ENCODE measurements at regions not wholly inside any gene's neighbourhood (a gene's known extent, or its start where the extent isn't known, plus 50 kb on each side); places are given as distances from the start of the nearest gene placed in this dataset.

DNA sequence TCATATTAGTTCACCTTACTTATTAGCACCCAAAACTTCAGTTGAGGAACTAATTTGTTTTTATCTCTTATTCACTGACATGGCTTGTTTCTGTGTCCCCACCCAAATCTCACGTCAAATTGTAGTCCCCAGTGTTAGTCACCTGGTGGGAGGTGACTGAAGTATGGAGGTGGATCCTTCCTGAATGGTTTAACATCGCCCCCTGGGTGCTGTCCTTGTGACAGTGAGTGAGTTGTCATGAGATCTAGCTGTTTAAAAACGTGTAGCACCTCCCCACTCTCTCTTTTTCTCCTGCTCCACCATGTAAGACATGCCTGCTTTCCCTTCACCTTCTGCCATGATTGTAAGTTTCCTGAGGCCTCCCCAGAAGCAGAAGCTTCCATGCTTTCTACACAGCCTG, 75.0 kb upstream of the HECTD2 start:
- Mint-ChIP-seq H3K4me3 (ENCODE audit: unreplicated experiment) (no peak overlapping the region), H3K4me1 (ENCODE audit: low read depth) (peaks cover 4% of the 10 kb centered on the region)
- TF ChIP-seq, protein P1, sequence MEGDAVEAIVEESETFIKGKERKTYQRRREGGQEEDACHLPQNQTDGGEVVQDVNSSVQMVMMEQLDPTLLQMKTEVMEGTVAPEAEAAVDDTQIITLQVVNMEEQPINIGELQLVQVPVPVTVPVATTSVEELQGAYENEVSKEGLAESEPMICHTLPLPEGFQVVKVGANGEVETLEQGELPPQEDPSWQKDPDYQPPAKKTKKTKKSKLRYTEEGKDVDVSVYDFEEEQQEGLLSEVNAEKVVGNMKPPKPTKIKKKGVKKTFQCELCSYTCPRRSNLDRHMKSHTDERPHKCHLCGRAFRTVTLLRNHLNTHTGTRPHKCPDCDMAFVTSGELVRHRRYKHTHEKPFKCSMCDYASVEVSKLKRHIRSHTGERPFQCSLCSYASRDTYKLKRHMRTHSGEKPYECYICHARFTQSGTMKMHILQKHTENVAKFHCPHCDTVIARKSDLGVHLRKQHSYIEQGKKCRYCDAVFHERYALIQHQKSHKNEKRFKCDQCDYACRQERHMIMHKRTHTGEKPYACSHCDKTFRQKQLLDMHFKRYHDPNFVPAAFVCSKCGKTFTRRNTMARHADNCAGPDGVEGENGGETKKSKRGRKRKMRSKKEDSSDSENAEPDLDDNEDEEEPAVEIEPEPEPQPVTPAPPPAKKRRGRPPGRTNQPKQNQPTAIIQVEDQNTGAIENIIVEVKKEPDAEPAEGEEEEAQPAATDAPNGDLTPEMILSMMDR (IDR thresholded peaks at IDR 0.05), result no peak

DNA sequence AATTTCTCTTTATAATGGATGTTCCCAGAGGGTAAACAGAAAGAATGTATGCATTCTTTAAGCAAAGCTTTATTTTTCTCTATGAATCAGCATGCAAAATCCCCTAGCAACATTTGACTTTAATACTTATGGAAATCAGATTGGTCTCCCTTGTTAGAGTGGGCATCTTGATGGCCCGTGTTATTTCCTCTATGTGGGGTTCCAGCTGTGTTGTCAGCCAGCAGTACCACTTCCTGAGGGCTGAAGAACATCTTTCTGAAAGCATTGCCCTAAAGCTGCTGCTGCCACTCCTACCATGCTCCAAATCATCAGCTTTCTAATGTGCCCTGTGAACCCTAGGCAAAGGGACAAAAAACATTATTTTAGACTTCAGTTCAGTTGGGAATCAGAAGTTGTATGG, 70.4 kb upstream of the HECTD2 start:
- DNase-seq (ENCODE audit: low spot score), result no peak
- Mint-ChIP-seq H3K9me3 (ENCODE audit: low read depth) (no peaks in the 10 kb centered on the region), H3K4me3 (ENCODE audit: unreplicated experiment) (no peak overlapping the region), H3K36me3 (ENCODE audit: low read depth) (no peaks in the 10 kb centered on the region), H3K27me3 (ENCODE audit: low read depth) (no peaks in the 10 kb centered on the region), H3K27ac (ENCODE audit: unreplicated experiment) (no peak overlapping the region), H3K4me1 (ENCODE audit: low read depth) (peaks cover 23% of the 10 kb centered on the region)
- TF ChIP-seq, protein P1 (IDR thresholded peaks at IDR 0.05), result no peak

More for the DNA sequence above, 75.0 kb upstream of the HECTD2 start:
- Mint-ChIP-seq H3K27ac (ENCODE audit: unreplicated experiment) (no peak overlapping the region), H3K9me3 (ENCODE audit: low read depth) (no peaks in the 10 kb centered on the region), H3K27me3 (ENCODE audit: low read depth) (no peaks in the 10 kb centered on the region), H3K36me3 (ENCODE audit: low read depth) (no peaks in the 10 kb centered on the region)
- no peak for DNase-seq (ENCODE audit: low spot score)

DNA sequence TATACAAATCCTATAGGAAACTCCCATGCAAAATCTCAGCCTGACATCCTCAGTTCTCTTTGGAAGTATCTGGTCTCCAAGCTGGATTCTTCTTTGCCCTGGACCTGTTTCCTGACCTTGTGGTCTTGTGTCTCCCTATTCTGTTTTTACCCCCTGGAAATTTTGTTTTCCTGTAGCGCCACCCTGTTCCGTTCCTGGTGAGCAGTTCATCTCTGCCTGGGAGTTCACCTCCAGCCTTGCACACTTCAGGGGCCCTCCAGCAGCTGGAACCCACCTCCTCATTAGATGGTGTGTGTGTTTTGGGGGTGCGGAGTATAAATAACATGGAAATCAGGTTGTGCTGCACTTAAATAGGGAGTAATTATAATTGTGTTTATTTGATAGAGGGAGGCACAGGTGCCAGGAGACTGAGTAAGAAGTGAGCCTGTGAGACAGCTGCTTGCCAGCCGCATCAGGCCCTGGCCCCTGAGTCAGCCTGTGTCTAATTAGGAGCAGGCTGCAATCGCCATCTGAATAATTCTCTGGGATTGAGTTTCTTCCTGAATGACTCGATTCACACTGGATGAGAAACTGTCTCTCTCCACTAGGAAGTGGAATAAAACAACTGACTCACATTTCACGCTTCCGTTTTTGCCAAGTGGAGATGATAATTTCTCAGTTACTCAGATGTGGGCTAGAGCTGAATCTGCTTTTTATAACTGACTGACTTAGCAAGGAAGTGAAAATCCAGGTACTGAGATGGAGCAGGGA, 69.4 kb upstream of the HECTD2 start:
- Mint-ChIP-seq H3K36me3 (ENCODE audit: low read depth) (no peaks in the 10 kb centered on the region), H3K4me1 (ENCODE audit: low read depth) (peaks cover 28% of the 10 kb centered on the region), H3K27me3 (ENCODE audit: low read depth) (no peaks in the 10 kb centered on the region), H3K4me3 (ENCODE audit: unreplicated experiment) (no peak overlapping the region), H3K9me3 (ENCODE audit: low read depth) (no peaks in the 10 kb centered on the region), H3K27ac (ENCODE audit: unreplicated experiment) (peak overlapping the region; percentile 87)
- TF ChIP-seq, protein P1 (IDR thresholded peaks at IDR 0.05), result no peak
- no peak for DNase-seq (ENCODE audit: low spot score)

DNA sequence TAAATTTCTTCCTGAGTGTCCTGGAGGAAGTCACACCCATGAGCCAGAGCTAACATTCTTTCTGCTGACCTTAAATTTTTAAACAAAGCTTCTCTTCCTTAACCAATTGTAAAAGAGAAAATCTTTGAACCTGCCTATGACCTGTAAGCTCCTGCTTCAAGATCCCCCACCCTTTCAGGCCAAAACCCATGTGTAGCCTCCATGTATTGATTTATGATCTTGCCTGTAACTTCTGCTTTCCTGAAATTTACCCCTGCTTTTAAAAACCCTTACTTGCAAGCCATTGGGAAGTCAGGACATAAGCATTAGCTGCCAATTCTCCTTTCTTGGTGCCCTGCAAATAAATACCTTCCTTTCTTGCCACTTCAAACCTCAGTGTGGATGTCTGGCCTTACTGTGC, 68.5 kb upstream of the HECTD2 start:
- Mint-ChIP-seq H3K9me3 (ENCODE audit: low read depth) (no peaks in the 10 kb centered on the region), H3K36me3 (ENCODE audit: low read depth) (no peaks in the 10 kb centered on the region), H3K4me3 (ENCODE audit: unreplicated experiment) (no peak overlapping the region), H3K27me3 (ENCODE audit: low read depth) (no peaks in the 10 kb centered on the region), H3K4me1 (ENCODE audit: low read depth) (peaks cover 33% of the 10 kb centered on the region), H3K27ac (ENCODE audit: unreplicated experiment) (peak overlapping the region; percentile 87)
- TF ChIP-seq, protein P1 (IDR thresholded peaks at IDR 0.05), result no peak
- DNase-seq (ENCODE audit: low spot score), result no peak

DNA sequence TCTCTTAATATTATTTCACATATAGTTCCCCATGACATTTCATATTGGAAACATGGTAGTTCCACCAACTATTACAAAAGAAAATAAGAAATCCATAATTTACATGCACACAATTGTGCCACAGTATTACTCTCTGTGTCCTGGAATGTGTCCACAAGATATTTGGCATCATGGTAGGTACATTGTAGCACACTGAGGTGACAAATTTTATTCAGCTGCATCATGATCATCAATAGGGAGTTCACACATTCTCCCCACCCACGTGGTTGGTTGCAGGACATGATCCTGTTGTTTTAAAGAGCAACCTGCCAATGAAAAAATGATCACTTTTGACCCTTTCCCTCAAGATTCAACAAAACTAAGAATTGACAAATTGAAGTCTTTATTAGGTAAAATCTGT, 67.1 kb upstream of the HECTD2 start:
- Mint-ChIP-seq H3K27ac (ENCODE audit: unreplicated experiment) (no peak overlapping the region), H3K27me3 (ENCODE audit: low read depth) (no peaks in the 10 kb centered on the region), H3K36me3 (ENCODE audit: low read depth) (no peaks in the 10 kb centered on the region), H3K4me1 (ENCODE audit: low read depth) (peaks cover 36% of the 10 kb centered on the region), H3K9me3 (ENCODE audit: low read depth) (peaks cover 3% of the 10 kb centered on the region), H3K4me3 (ENCODE audit: unreplicated experiment) (no peak overlapping the region)
- TF ChIP-seq, protein P1 (IDR thresholded peaks at IDR 0.05), result no peak
- no peak for DNase-seq (ENCODE audit: low spot score)

All from chondrocyte (in vitro differentiated cells).